HG03520 (cell line): ENCODE measurements at regions not wholly inside any gene's neighbourhood (a gene's known extent, or its start where the extent isn't known, plus 50 kb on each side); places are given as distances from the start of the nearest gene placed in this dataset.
"Not testable (repeated sequence)": the region's sequence is repeated elsewhere in the genome, so short reads cannot be mapped to it uniquely, and the experiment has no call there.

Source experiments
- ATAC-seq: cut with Tn5 transposase; IDR thresholded peaks from one replicate; pipeline ENCODE4 v1.9.1; 2021; ENCODE audit warnings: mild to moderate bottlenecking, moderate library complexity; ENCODE audit not compliant: unreplicated experiment

DNA sequence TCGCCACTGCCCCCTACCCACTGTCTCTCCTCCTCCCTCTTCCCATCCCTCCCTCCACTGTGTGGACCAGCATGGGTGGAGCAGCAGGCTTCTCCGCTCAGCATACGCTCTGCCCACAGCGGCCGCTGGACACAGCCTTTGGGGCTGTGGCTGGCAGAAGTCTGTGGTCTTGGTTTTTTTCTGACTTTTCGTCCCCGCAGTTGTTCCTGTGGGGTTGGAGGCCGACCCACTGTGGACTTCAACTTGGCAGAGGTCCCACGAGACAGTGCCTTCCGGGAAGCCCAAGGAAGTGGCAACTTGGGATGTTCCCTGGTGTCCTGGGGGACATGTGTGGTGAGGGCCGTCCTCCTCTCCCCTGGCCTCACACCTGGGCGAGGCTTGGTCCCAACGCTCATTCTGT, 162.5 kb upstream of the C1orf174 start:
- no peak for ATAC-seq

DNA sequence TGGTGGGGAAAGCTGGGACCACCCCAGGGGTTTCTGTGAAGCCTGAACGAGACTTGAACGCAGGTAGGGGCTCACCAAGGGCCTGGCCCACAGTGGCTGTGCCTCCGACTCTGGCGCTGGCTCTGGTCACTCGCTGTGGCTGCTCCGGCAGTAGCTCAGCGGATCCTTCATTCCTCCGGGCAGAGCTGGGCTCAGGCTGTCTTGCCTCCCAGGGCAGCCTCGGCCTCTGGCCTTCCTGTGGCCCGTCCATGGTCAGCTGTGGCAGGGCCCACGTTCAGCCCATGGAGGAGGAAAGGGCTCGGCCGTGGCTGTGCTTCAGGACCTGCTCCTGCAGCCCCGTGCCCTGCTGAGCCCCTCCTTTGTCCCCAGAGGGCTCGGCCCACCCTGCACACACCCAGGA, 162.9 kb upstream of the C1orf174 start:
- no peak for ATAC-seq

DNA sequence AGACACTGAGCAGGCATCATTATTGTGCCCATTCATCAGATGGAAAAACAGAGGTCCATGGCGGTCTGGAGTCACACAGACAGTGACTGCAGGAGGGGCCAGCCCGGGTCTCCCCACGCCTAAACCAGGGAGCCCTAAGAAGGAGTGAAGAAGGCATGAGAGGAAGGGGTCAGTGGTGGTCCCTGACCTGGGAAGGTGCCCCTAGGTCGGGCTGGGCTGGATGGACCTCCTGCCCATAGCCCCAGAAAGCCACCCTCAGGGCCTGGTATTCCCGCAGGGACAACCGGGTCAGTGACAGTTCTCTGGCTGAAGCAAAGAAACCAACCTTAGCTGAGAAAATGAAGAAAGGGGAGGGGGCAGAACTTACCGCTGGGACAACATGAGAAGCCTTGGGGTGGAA, 163.4 kb upstream of the C1orf174 start:
- no peak for ATAC-seq

DNA sequence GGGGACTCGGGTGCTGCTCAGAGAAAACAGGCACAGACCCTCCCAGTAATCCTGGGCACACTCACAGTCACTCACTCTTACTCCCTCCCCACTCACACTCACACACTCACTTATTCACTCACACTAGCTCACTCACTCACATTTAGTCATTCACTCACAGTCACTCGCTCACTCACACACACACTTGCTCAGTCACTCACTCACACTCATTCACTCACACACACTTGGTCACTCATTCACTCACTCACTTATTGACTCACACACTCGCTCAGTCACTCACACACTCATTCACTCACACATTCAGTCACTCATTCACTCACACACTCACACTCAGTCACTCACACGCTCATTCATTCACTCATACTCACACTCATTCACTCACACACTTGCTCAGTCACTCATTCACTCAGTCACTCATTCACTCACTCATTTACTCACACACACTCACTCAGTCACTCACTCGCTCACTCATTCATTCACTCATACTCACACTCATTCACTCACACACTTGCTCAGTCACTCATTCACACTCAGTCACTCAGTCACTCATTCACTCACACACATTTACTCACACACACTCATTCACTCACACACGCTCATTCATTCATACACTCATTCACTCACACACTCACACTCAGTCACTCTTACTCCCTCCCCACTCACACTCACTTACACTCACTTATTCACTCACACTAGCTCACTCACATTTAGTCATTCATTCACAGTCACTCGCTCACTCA, 164.2 kb upstream of the C1orf174 start:
- ATAC-seq: no peak

DNA sequence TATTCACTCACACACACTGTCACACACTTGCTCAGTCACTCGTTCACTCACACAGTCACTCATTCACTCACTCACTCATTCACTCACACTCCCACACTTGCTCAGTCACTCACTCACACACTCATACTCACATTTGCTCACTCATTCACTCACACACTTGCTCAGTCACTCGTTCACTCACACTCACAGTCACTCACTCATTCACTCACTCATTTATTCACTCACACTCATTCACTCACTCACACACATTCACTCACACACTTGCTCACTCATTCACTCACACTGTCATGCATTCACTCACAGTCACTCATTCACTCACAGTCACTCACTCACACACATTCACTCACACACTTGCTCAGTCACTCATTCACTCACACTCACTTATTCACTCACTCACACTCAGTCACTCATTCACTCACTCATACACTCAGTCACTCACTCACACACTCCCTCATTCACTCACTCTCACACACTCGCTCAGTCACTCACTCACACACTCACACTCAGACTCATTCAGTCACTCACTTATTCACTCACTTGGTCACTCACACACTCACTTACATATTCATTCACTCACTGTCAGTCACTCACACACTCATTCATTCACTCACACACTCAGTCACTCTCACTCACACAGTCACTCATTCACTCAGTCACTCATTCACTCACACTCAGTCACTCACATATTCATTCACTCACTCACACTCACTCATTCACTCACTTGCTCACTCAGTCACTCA, 167.0 kb upstream of the C1orf174 start:
- no peak for ATAC-seq

DNA sequence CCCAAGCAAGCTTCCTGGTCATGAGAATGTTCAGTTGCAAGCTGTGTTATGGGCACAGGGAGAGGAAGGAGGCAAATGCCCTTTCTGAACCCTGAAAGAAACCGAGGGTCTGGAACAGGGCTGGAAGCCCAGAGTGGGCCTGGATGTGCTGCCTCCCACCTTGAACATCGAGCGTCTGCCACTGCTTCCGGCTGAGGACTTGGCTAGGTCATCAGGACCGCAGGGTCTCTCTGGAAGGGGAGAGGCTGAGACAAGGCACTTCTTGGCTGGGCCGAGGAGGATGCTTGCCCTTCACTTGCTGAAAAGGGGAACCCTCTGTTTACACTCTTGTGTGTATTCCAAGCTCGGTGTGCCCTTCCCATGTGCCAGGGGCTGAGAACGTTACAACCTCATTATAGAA, 168.0 kb upstream of the C1orf174 start:
- ATAC-seq: no peak

DNA sequence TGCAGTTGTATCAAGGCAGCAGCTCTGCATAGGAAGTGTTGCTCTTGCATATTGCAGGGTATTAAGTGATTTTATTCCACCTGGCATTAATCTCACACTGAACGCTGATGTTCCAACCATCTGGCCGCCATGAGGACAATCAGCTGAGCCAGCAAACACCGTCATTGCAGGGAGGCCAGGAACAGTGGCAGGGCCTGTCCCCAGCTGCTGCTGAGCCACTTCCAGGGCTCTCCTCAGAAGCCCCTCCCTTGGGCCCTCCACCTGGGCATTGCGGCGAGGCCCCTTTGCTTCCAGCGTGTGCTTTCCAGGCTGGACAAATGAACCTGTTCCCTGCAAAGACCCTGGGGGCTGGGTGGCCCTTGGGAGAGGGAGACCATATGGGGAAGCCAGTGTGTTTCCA, 171.6 kb upstream of the C1orf174 start:
- no peak for ATAC-seq

DNA sequence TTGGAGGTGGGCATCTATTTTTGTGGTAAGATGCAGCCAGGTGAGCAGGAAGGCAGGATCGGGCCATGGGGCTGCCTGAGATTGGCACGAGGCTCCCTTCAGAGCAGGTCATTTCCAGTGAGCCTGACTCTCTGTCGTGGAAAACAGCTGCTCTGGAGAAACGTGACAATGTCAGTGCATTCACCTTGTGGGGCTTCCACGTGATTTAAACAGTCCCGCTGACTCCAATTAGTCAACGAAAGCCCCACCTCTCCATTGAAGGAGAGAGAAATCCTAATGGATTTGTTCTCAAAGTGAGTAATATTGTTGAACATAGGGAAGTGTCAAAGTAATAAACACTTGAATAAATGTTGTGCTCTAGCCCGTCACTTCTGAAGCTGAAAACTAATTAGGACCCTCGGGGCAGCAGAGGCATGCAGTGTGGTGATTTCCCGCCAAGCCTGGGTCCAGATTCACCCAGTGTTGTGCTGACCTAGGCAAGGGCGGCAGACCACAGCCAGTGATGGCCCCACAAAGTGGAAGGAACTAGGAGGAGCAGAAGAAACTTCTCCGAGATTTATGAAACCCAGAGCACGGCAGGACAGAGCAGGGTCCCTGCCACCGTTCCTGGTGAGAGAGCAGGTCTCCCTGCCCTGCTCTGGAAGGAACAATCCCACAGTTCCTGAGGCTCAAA, 172.5 kb upstream of the C1orf174 start:
- ATAC-seq: no peak

DNA sequence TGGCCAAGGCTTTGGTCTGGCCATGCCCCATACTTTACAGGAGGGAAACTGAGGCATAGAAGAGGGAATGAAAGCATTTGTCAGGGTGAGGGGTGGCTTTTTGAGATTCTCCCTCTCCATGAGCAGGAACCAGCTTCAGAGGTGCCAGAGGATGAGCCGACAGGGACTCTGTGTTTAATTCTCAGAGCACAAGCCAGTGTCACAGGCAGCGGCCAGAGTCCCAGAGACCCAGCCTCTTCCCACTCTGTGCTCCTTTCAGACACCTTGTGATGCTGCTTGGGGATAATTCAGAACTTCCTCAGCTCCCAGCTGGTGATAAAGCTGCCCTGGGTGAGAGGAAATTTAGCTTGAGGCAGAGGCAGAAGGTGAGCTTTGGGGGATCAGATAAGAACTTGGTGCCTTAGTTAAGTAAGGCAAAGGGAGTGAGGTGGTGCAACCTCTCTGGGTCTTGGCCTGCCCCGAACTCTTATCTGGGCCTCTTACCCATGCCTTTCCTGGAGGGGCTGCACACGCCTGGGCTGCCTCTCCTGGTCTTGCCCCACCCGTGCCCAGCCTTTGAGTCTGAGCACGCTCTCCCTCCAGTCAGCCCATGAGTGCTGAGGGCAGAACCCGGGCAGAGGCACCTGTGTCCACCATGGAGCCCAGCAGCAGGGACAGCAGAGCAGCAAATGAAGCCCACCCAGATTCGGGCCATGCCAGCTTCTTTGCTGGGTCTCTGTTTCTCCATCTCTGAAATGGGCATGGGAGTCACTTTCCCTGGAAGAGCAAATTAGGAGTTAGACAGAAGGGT, 175.6 kb upstream of the C1orf174 start:
- ATAC-seq: no peak

DNA sequence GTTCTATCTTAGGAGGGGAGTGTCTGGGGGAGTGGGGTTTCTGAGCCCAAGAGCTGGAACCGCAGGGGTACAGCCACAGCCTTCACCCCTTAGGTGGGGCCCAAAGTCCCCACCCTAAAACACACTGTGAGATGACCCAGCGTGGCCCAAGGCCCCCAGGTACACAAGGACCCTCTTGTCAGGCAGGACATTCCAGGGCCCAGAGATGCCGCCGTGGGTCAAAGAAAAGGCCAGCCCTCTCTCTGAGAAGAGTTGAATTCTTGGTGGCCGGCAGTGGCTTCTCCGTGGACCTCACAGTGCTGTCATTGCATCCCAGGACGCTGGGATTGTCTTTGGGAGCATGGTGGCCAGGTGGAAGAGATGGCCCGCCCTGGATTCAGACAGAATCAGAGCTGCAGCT, 176.3 kb upstream of the C1orf174 start:
- ATAC-seq: no peak

DNA sequence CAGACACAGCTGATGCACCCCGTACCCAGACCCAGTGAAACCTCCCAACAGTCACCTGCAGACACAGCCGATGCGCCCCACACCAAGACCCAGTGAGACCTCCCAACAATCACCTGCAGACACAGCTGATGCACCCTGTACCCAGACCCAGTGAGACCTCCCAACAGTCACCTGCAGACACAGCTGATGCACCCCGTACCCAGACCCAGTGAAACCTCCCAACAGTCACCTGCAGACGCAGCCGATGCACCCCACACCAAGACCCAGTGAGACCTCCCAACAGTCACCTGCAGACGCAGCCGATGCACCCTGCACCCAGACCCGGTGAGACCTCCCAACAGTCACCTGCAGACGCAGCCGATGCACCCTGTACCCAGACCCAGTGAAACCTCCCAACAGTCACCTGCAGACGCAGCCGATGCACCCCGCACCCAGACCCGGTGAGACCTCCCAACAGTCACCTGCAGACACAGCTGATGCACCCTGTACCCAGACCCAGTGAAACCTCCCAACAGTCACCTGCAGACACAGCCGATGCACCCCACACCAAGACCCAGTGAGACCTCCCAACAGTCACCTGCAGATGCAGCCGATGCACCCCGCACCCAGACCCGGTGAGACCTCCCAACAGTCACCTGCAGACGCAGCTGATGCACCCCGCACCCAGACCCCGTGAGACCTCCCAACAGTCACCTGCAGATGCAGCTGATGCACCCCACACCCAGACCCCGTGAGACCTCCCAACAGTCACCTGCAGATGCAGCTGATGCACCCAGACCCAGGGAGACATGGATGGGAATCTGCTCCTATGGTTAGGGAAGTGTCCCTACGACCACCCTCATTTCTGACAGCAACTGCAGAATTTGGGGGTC, 178.3 kb upstream of the C1orf174 start:
- ATAC-seq: not testable (repeated sequence)

DNA sequence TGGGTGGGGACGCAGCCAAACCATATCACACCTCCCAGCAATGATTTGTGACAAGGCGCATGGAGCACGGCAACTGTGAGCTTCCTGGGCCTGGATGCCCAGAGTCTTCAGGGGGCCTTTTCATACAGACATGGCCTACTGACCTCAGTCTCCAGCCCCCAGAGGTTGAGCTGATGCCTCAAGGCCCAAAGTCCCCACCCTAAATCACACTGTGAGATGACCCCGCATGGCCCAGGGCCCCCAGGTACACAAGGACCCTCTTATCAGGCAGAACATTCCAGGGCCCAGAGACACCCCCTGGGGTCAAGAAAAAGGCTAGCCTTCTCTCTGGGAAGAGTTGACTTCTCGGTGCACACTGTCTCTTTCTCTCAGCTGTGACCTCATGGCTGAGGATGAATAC, 179.7 kb upstream of the C1orf174 start:
- no peak for ATAC-seq

DNA sequence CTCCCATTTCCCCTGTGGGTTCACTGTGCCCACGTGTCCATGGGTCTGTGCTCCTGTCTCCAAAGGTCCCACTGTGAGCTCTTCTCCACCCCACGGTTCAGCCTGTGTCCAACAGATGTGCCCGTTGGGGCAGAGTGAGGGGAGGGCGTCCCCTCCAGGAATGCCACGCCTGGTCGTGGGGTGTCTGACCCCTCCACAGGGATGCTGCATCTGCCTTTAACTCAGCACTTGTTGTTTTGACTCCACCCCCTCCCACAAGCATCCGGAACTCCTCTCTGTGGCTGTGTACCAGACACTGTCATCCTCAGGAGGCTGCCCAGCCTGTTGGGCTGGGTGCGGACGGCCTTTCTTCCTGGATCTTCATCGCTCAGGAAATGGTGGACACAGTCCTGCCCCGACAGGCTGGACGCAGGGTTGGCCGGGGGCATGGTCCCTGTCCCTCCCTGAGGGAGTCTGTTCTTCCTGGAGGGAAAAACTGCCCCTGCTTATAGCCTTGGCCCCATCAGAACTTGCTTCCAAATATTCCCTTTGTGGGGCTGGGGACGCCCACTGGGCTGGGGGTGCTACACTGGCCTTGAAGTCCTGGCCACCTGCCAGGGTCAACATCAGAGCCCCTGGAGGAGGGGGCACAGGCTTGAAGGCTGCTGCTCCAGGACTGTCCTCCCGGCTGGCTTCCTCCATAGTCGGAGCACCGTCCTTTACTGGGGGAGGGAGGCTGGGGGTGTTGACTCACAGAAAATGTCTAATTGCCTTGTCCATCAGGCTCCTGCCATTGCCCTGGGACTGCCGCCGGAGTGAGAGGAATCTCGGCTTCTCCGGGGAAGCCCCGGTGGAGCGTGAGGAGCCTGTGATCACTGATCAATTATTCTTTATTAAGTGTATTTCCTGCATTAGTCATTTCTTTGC, 182.0 kb upstream of the C1orf174 start:
- no peak for ATAC-seq

DNA sequence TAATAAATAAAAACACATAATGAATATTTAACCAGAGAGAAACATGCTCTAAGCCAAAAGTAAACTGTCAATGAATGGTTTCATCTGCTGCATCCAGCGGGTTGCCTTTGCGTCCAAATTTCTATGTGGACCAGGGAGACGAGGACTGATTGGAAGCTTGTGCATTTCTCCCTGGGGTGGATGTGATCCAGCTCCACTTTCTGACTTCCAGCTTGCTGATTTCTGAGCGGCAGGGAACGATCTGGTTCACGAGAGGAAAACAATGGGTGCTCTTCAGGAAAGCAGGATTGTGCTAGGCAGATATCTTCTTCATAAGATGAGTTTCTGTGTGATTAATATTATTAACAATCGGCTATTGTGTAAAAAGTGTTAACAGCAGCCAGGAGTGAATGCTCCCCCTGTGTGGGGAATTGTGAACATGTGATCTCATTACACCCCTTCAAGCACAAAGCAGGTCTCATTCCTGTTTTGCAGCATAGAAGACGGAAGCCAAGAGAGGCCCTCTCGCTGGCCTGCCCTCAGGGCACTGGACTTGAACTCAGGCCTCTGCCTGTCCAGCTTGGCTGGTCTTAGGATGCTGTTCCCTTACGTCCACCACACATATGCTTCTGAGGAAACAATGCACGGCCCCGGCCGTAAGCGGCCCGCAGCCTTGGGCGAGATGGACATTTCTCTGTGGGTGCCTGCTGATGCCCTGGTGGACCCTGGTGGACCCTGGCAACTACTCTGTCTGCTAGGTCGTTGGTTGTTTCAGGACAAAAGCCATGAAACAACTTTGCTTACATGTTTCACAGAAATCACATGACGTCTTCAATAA, 183.4 kb upstream of the C1orf174 start:
- no peak for ATAC-seq

DNA sequence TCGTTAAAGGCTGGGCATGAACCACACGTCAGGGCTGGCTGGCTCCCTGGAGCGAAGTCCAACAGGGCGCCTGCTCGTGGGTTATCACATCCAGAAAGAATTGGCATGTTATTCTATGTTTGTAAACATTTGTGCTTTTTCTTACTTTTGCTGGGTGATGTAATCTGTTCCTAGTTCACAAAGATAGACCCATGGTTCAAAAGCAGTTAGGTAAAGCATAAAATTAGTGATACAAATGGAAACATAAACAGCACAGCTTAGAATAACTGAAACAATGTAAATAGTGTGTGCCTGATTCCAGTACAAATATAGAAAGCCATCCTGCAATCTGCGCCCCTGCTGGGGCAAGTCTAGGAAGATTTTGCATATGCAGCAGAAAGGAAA, 184.0 kb upstream of the C1orf174 start:
- ATAC-seq: no peak

DNA sequence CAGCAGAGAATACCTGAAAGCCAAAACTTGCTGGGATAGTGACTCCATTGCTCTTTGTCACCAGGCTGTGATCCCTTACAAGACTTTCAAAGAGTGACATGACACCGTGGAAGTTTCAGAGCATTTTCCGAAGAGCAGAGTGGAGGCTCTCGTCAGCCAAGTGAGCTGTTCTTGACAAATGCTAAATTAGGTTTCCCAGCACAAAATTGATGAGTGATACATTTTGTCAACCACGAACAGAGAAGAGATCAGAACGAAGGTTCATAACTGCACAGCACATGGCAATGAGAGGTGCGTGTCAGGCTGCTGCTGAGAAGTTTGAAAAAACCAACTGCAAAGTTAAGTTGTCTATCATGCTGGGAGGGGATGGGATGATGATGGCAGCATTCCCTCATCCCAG, 184.4 kb upstream of the C1orf174 start:
- ATAC-seq: no peak

DNA sequence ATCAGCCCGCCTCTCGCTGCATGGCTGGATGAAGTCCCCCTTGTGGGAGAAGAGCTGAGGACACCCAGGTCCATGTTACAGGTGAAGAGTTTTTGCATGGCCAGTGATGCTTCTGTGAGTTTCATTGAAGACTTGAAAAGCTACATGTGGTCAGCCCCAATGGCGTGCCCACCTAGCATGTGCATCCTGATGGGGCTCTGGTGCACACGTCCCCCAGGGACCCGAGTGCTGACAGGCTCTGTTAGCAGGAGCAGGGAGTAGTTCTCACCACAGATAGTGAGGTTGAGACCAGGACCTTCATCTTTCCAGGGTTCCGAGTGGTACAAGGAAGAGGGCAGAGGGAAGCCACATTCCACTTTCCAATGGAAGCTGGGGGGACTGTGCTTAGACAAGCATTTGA, 184.8 kb upstream of the C1orf174 start:
- no peak for ATAC-seq

DNA sequence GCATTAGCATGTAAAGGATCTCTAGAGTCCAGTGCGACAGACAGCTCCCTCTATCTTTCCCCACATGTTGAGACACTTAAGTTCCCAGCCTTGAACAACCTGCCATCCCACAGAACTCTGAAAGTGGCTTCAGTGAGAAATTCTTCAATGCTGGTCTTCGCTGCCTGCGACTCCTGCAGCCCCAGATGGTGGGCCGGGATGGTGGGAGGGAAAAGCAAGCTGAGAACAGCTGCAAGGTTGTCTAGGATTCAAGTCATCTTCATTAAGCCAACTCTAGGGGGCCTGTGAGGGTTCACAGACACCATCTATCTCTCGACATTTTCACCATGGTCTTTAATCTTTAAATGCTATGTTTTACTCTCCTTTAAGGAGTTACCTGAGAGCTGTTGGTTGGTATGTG, 185.5 kb upstream of the C1orf174 start:
- no peak for ATAC-seq
